ENCODE measurements at regions not wholly inside any gene's neighbourhood (a gene's known extent, or its start where the extent isn't known, plus 50 kb on each side); places are given as distances from the start of the nearest gene placed in this dataset.

GRCh38 chr3:186465508-186465907 lies 78.7 kb downstream of the CRYGS start:
- no peak for DNase-seq (ENCODE audit: extremely low read depth, low read depth)
- TF ChIP-seq CTCF (IDR thresholded peaks at IDR 0.05; ENCODE audit: low read depth, low read length, missing control alignments) = no peak
- H3K4me3 ChIP-seq (replicated peaks; ENCODE audit: low read depth, low read length) = no peak overlapping the region

DNA sequence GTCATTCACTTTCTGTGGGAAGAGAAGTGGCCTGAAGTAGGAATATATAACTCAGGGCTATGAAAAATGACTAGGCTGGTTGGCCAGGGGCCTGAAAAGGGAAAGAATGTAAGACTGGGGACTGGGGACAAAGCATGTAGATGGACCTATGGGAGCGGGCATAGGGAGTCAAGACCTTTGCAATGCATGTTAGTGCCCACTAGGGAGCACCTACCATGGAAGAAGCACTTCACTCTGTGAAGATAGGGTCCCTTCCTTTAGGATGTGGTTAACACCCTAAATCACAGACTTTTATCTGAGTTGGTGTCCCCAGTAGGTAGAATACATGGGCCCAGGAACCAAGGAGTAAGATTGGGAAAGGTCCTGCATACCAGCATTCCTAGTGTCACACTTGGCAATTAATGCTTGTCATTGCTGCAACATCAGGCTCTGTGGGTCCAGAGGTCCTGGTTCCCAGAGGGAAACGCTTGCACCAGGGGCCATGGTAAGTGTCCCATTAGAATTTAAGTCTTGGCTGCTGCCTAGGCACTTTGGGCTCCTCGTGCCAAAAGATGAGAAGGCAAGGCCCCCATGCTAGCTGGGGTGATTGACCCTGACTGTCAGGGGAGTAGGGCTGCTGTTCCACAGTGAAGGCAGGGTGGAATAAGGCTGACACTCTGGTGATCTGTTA lies 79.6 kb downstream of the CRYGS start:
- no peak overlapping the region for H3K4me3 ChIP-seq (replicated peaks; ENCODE audit: low read depth, low read length)
- no peak for TF ChIP-seq CTCF (IDR thresholded peaks at IDR 0.05; ENCODE audit: low read depth, low read length, missing control alignments)
- no peak for DNase-seq (ENCODE audit: extremely low read depth, low read depth)

DNA sequence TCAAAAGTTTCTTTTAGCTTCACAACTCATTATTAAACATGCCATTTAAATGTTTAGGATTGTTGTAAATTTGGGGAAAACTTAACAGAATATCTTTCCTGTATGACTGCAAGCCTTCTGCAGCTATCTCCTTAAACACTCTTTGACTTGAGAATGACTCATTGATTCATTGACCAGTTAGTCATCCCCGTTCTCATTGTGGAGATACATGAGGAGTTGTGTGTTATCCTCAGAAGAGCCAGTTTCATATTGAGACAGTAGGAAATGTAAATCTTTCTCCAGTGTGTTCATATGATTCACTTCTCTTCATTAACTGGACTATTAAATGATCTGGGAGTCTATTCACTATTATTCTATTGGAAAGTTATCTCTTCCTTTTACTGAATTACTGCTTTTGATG lies 83.0 kb downstream of the CRYGS start:
- no peak overlapping the region for H3K4me3 ChIP-seq (replicated peaks; ENCODE audit: low read depth, low read length)
- peak; percentile 11 for DNase-seq (ENCODE audit: extremely low read depth, low read depth)
- TF ChIP-seq CTCF (IDR thresholded peaks at IDR 0.05; ENCODE audit: low read depth, low read length, missing control alignments) = no peak

- no peak for TF ChIP-seq CTCF (IDR thresholded peaks at IDR 0.05; ENCODE audit: low read depth, low read length, missing control alignments)
- no peak overlapping the region for H3K4me3 ChIP-seq (replicated peaks; ENCODE audit: low read depth, low read length)
- DNase-seq (ENCODE audit: extremely low read depth, low read depth) = no peak
Observed at GRCh38 chr3:186459108-186459467, 85.1 kb downstream of the CRYGS start.

GRCh38 chr3:186458306-186459107 lies 85.7 kb downstream of the CRYGS start:
- no peak for TF ChIP-seq CTCF (IDR thresholded peaks at IDR 0.05; ENCODE audit: low read depth, low read length, missing control alignments)
- no peak overlapping the region for H3K4me3 ChIP-seq (replicated peaks; ENCODE audit: low read depth, low read length)

GRCh38 chr3:186457236-186457635 lies 86.9 kb downstream of the CRYGS start:
- TF ChIP-seq CTCF (IDR thresholded peaks at IDR 0.05; ENCODE audit: low read depth, low read length, missing control alignments) = no peak
- H3K4me3 ChIP-seq (replicated peaks; ENCODE audit: low read depth, low read length) = no peak overlapping the region
- no peak for DNase-seq (ENCODE audit: extremely low read depth, low read depth)

More at GRCh38 chr3:186458306-186459107, 85.7 kb downstream of the CRYGS start:
- no peak for DNase-seq (ENCODE audit: extremely low read depth, low read depth)
